Uterus (tissue), 2 donors: ENCODE measurements at regions not wholly inside any gene's neighbourhood (a gene's known extent, or its start where the extent isn't known, plus 50 kb on each side); places are given as distances from the start of the nearest gene placed in this dataset.

Experiments
- POLR2A ChIP-seq, 2 donors: fragments of 450-650 bp; IDR thresholded peaks; one replicate each; pipeline ENCODE4 v1.6.1; 2016; ENCODE audit warnings: antibody characterized with exemption in 2 of 2, mild to moderate bottlenecking in 1 of 2, moderate library complexity in 1 of 2
- TF ChIP-seq, protein P1 (sequence below), 4 experiments: fragments of 200-600 bp in 2 of 4; fragments of 450-650 bp in 2 of 4; sonication (generic) in 2 of 4; IDR thresholded peaks; one replicate each; pipeline ENCODE4 v1.5.1; 2016 to 2019; ENCODE audit warnings: antibody characterized with exemption in 4 of 4, mild to moderate bottlenecking in 2 of 4, moderate library complexity in 1 of 4

DNA sequence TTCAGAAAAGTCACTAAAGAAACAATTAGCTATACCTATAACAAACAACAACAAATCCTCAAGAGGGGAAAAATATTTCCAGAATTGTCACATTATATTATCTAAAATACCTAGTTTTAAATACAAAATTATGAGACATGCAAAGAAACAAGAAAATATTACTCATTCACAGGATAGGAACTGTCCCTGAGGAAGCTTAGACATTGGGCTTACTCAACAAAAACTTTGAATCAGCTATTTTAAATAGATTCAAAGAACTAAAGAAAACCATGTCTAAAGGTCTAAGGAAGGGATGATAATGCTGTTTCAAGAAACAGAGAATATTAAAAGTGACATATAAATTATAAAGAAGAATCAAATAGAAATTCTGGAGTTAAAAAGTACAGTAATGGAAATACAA is 131.9 kb upstream of the ZNF516 start:
- TF ChIP-seq, protein P1, sequence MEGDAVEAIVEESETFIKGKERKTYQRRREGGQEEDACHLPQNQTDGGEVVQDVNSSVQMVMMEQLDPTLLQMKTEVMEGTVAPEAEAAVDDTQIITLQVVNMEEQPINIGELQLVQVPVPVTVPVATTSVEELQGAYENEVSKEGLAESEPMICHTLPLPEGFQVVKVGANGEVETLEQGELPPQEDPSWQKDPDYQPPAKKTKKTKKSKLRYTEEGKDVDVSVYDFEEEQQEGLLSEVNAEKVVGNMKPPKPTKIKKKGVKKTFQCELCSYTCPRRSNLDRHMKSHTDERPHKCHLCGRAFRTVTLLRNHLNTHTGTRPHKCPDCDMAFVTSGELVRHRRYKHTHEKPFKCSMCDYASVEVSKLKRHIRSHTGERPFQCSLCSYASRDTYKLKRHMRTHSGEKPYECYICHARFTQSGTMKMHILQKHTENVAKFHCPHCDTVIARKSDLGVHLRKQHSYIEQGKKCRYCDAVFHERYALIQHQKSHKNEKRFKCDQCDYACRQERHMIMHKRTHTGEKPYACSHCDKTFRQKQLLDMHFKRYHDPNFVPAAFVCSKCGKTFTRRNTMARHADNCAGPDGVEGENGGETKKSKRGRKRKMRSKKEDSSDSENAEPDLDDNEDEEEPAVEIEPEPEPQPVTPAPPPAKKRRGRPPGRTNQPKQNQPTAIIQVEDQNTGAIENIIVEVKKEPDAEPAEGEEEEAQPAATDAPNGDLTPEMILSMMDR (IDR thresholded peaks at IDR 0.05) = no peak
- TF ChIP-seq POLR2A (IDR thresholded peaks at IDR 0.05) = no peak
